C4-2B (cell line): ENCODE measurements at regions not wholly inside any gene's neighbourhood (a gene's known extent, or its start where the extent isn't known, plus 50 kb on each side); places are given as distances from the start of the nearest gene placed in this dataset.

ENCODE experiments used
- H3K27ac ChIP-seq: fragments of 450-650 bp; 2 replicates; pipeline ENCODE4 v1.5.1; 2017
- ZFX ChIP-seq: fragments of 450-650 bp; IDR thresholded peaks from 2 replicates; pipeline ENCODE4 v1.6.1; 2017
- TF ChIP-seq, protein P1 (sequence below): fragments of 450-650 bp; conservative IDR thresholded peaks from 2 replicates; pipeline ENCODE4 v1.5.1; 2017; ENCODE audit warnings: mild to moderate bottlenecking

- TF ChIP-seq, protein P1, sequence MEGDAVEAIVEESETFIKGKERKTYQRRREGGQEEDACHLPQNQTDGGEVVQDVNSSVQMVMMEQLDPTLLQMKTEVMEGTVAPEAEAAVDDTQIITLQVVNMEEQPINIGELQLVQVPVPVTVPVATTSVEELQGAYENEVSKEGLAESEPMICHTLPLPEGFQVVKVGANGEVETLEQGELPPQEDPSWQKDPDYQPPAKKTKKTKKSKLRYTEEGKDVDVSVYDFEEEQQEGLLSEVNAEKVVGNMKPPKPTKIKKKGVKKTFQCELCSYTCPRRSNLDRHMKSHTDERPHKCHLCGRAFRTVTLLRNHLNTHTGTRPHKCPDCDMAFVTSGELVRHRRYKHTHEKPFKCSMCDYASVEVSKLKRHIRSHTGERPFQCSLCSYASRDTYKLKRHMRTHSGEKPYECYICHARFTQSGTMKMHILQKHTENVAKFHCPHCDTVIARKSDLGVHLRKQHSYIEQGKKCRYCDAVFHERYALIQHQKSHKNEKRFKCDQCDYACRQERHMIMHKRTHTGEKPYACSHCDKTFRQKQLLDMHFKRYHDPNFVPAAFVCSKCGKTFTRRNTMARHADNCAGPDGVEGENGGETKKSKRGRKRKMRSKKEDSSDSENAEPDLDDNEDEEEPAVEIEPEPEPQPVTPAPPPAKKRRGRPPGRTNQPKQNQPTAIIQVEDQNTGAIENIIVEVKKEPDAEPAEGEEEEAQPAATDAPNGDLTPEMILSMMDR, result no peak
- no peak for TF ChIP-seq ZFX
- H3K27ac ChIP-seq, result no peak overlapping the region
These were observed 320.0 kb upstream of the TNP1 start for GRCh38 chr2:217179854-217180253.

DNA sequence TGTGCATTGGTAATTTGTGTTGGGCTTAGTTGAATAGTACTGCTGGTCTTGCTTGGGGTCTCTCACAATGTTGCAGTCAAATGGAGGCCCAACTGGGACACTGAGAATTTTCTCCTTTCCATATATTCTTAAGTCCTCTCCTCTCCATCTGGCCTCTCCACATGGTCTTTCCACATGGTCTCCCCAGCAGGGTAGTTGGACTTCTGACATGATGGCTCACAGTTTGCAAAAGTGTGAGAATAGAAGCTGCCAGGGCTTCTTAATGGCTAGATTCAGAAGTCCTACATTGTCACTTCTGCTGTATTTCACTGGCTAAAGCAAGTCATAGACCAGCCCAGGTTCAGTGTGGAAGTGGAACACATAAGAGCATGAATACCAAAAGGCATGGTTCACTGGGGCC, 318.5 kb upstream of the TNP1 start:
- no peak for TF ChIP-seq ZFX
- TF ChIP-seq, protein P1, result no peak
- no peak overlapping the region for H3K27ac ChIP-seq

DNA sequence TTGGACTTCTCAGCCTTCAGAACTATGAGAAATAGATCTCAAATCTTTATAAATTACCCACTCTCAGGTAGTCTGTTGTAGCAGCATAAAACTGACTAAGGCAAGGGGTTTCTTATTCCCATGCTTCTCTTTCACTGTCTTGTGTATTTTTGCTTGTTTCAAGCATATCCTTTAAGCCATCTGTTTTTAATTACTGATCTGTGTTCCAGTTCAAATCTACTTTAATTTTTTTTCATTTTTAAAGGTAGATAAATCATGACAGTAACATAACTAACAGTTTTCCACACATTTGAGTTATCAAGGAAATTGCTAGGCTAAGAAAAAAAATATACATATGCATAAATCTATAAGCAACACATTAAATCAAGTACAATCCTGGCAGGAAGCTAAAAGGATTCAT, 317.9 kb upstream of the TNP1 start:
- no peak for TF ChIP-seq ZFX
- TF ChIP-seq, protein P1, result no peak
- H3K27ac ChIP-seq, result no peak overlapping the region

GRCh38 chr2:217171874-217172273, 312.0 kb upstream of the TNP1 start:
- TF ChIP-seq ZFX, result no peak
- TF ChIP-seq, protein P1, result no peak
- H3K27ac ChIP-seq, result no peak overlapping the region

DNA sequence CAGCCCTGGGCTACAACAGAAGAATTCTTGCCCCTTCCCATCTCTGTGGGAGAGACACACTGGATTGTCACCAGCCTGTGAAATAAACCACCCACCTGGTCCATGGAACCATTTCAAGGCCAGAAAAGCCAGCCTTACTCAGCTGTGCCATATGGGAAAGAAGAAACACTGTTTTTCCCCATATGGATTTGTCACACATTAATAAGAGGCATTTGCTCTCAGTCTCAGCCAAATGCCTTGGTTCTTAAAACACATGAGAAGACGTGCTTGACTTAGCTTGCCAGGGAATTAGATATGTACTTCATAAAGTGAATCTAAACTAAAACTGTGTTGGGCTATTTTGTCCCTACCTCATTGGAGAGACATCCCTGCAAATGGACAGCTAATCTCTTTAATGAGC, 308.6 kb upstream of the TNP1 start:
- no peak overlapping the region for H3K27ac ChIP-seq
- TF ChIP-seq, protein P1, result no peak
- no peak for TF ChIP-seq ZFX

DNA sequence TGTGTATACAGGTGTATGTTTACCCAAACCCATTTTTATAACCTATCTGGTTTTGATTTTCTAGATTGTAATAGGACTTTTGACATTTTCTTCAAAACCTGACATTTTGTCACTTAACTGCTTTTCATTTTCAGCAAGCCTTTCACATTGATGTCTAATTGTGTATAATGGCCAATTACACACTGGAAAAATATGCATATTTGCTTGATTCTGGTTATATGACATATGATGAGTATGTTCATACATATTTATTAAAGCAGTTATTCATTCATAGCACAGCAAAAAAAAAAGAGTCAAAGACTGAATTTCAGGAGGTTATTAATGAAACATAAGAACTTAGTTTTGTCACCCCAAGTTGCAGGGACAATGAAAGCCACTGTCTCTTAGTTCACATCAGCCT, 307.7 kb upstream of the TNP1 start:
- TF ChIP-seq, protein P1, result no peak
- TF ChIP-seq ZFX, result no peak
- H3K27ac ChIP-seq, result no peak overlapping the region

GRCh38 chr2:217166241-217166850, 306.5 kb upstream of the TNP1 start:
- TF ChIP-seq, protein P1, result peak; percentile 68
- TF ChIP-seq ZFX, result no peak
- H3K27ac ChIP-seq, result no peak overlapping the region
